Peyer's patch (tissue), 4 donors: ENCODE measurements at regions not wholly inside any gene's neighbourhood (a gene's known extent, or its start where the extent isn't known, plus 50 kb on each side); places are given as distances from the start of the nearest gene placed in this dataset.

Experiments used
- DNase-seq, 3 donors: peaks; one replicate each; pipeline ENCODE4 v3.0.0-alpha.2; 2017 to 2019
- H3K27ac ChIP-seq, 4 donors: fragments of 200-600 bp; sonication (generic); one replicate each; pipeline ENCODE4 v1.5.1; 2016 to 2019
- H3K27me3 ChIP-seq, 2 donors: fragments of 200-600 bp; sonication (generic); one replicate each; pipeline ENCODE4 v1.5.1; 2019
- H3K36me3 ChIP-seq, 3 donors: fragments of 200-600 bp; sonication (generic); one replicate each; pipeline ENCODE4 v1.5.1; 2016 to 2019
- H3K4me1 ChIP-seq, 4 donors: fragments of 200-600 bp; sonication (generic); one replicate each; pipeline ENCODE4 v1.5.1; 2016 to 2019
- H3K4me3 ChIP-seq, 4 donors: fragments of 200-600 bp; sonication (generic); 1 replicate in 3 of 4; 2 replicates in 1 of 4; pipeline ENCODE4 v1.5.1; 2016 to 2019; ENCODE audit warnings: mild to moderate bottlenecking in 1 of 4
- H3K9me3 ChIP-seq, 4 donors: fragments of 200-600 bp; sonication (generic); one replicate each; pipeline ENCODE4 v1.5.1; 2016 to 2019; ENCODE audit warnings: mild to moderate bottlenecking in 1 of 4
- CTCF ChIP-seq, 6 experiments: fragments of 450-650 bp in 4 of 6; fragments of 200-600 bp in 2 of 6; sonication (generic) in 1 of 6; IDR thresholded peaks; one replicate each; pipeline ENCODE4 v1.5.1; 2017 to 2019; ENCODE audit warnings: antibody characterized with exemption in 6 of 6, mild to moderate bottlenecking in 3 of 6, moderate library complexity in 1 of 6
- POLR2A ChIP-seq, 2 donors: fragments of 450-650 bp; IDR thresholded peaks; one replicate each; pipeline ENCODE4 v1.5.1; 2017; ENCODE audit warnings: antibody characterized with exemption in 2 of 2, mild to moderate bottlenecking in 2 of 2, moderate library complexity in 2 of 2

DNA sequence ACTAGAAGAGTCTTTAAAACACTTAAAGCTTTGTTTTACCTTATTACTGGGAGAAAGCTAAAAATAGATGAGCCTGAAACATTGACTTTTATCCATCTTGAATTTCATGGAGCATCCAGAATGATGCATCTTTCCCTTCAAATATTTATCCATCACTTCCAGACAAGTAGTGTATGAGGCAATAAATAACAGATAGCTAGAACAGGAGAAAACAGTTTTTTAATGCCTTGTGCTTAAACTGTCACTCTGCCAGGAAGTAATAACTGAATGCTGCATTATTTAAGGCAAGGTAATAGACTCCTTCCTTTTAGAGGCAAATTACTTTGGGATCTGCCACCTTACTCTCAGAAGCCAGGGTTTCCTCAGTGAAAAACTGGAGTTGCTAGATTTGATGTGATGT is 225.8 kb upstream of the NAALADL2 start:
- H3K27me3 ChIP-seq = no peaks in the 10 kb centered on the region
- H3K4me3 ChIP-seq = no peak overlapping the region
- no peak overlapping the region for H3K27ac ChIP-seq
- TF ChIP-seq POLR2A (IDR thresholded peaks at IDR 0.05) (no peak), CTCF (IDR thresholded peaks at IDR 0.05) (no peak)
- H3K36me3 ChIP-seq = no peaks in the 10 kb centered on the region
- no peak for DNase-seq
- no peaks in the 10 kb centered on the region for H3K4me1 ChIP-seq
- H3K9me3 ChIP-seq = no peaks in the 10 kb centered on the region

DNA sequence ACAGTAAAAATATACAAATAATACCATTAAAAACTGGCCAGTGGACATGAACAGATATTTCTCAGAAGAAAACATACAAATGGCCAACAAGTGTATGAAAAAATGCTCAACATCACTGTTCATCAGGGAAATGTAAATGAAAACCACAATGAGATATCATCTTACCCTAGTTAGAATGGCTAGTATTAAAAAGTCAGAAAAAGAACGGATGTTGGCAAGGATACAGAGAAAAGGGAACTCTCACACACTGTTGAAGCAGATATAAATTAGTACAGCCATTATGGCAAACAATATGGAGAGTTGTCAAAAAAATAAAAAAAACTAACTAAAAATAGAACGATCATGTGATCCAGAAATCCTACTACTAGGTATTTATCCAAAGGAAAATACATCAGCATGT is 222.7 kb upstream of the NAALADL2 start:
- Histone ChIP-seq H3K4me3 (no peak overlapping the region), H3K27ac (no peak overlapping the region), H3K4me1 (no peaks in the 10 kb centered on the region), H3K36me3 (no peaks in the 10 kb centered on the region), H3K9me3 (no peaks in the 10 kb centered on the region), H3K27me3 (no peaks in the 10 kb centered on the region)
- no peak for TF ChIP-seq CTCF (IDR thresholded peaks at IDR 0.05)
- TF ChIP-seq POLR2A (IDR thresholded peaks at IDR 0.05) = no peak
- DNase-seq = no peak

DNA sequence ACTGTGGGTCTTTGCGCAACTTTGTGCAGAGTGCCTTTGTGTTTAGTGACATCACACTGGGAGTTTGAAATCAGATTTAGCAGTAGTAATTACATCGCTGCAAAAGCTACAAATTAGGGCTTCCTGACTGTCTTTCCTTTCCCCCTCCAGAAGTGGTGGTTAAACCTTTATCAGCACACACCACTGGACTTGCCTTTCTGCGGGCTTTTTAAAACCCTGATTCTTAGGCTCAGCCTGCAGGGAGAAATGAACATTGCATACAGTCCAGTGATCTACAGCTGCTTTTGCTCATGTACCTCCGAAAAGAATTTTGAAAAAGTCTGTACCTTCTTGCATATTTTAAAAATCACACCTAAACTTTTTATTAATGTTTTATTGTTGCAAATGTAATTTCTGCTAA is 219.7 kb upstream of the NAALADL2 start:
- no peaks in the 10 kb centered on the region for H3K36me3 ChIP-seq
- no peaks in the 10 kb centered on the region for H3K4me1 ChIP-seq
- no peaks in the 10 kb centered on the region for H3K27me3 ChIP-seq
- no peak overlapping the region for H3K4me3 ChIP-seq
- TF ChIP-seq CTCF (IDR thresholded peaks at IDR 0.05) (no peak), POLR2A (IDR thresholded peaks at IDR 0.05) (no peak)
- H3K9me3 ChIP-seq = no peaks in the 10 kb centered on the region
- DNase-seq = no peak
- no peak overlapping the region for H3K27ac ChIP-seq

DNA sequence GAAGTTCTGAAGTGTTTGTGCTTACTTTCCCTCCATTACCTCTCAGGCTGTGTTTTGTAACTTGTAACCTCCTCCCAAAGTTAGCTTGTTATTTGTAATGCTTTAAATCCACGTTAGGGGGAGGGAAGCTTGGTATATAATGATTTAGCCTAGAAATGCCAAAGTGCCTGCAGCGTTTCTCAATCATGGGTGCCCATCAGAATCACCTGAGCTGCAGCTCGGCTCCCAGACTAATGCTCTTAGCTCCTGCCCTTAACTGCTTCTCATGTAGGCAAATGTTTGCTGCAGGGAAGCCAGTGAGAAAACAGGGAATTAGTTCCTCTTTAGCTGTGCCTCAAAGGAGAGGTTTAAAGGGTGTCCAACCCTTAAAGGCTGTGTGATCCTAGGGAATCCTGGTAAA is 219.2 kb upstream of the NAALADL2 start:
- Histone ChIP-seq H3K27ac (no peak overlapping the region), H3K27me3 (no peaks in the 10 kb centered on the region)
- TF ChIP-seq CTCF (IDR thresholded peaks at IDR 0.05) (no peak), POLR2A (IDR thresholded peaks at IDR 0.05) (no peak)

DNA sequence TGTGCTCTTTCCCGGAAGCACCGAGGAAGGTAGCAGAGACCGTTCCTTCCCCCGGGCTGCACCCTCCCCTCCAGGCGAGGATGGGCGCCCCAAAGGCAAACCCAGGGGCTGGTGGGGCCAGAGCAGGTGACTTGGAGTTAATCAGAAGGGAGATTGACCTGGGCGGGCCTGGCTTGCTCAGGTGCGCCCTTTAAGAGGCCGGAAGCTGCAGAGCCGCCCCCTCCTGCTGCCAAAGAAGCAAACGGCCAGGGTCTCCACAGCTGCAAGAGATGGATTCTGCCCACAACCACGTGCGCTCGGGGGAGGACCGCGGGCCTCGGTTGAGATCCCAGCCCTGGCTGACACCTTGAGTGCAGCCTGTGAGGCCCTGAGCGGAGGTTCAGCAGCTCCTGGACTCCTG is 218.2 kb upstream of the NAALADL2 start:
- Histone ChIP-seq H3K9me3 (no peaks in the 10 kb centered on the region), H3K27ac (no peak overlapping the region), H3K4me3 (no peak overlapping the region), H3K4me1 (no peaks in the 10 kb centered on the region), H3K27me3 (no peaks in the 10 kb centered on the region), H3K36me3 (no peaks in the 10 kb centered on the region)
- no peak for TF ChIP-seq POLR2A (IDR thresholded peaks at IDR 0.05)
- TF ChIP-seq CTCF (IDR thresholded peaks at IDR 0.05) = no peak
- no peak for DNase-seq

More for the DNA sequence above, 219.2 kb upstream of the NAALADL2 start:
- Histone ChIP-seq H3K36me3 (no peaks in the 10 kb centered on the region), H3K4me3 (no peak overlapping the region), H3K9me3 (no peaks in the 10 kb centered on the region), H3K4me1 (no peaks in the 10 kb centered on the region)
- DNase-seq = no peak

GRCh38 chr3:174644287-174644686 is 214.8 kb upstream of the NAALADL2 start:
- Histone ChIP-seq H3K27ac (no peak overlapping the region), H3K4me3 (no peak overlapping the region), H3K9me3 (no peaks in the 10 kb centered on the region), H3K36me3 (no peaks in the 10 kb centered on the region), H3K4me1 (no peaks in the 10 kb centered on the region), H3K27me3 (no peaks in the 10 kb centered on the region)
- TF ChIP-seq POLR2A (IDR thresholded peaks at IDR 0.05) (no peak), CTCF (IDR thresholded peaks at IDR 0.05) (no peak)
- DNase-seq = no peak
